ENCODE measurements at regions not wholly inside any gene's neighbourhood (a gene's known extent, or its start where the extent isn't known, plus 50 kb on each side); places are given as distances from the start of the nearest gene placed in this dataset.
A peak's percentile ranks its signal among the peaks of the same experiment; 100 is the strongest.

- WGBS: 66% methylated on average over 1 of the region's 1 CpG
- DNase-seq (ENCODE audit: extremely low spot score): no peak
- H3K4me1 ChIP-seq (ENCODE audit: insufficient read depth): no peaks in the 10 kb centered on the region
- H3K4me3 ChIP-seq (ENCODE audit: low read depth, low read length): no peak overlapping the region
- H3K36me3 ChIP-seq (ENCODE audit: insufficient read depth): no peaks in the 10 kb centered on the region
- H3K27ac ChIP-seq (ENCODE audit: low read depth): no peak overlapping the region
These were observed 161.1 kb upstream of the CDH12 start for GRCh38 chr5:23014266-23014665.

GRCh38 chr5:23013395-23013998, 160.4 kb upstream of the CDH12 start:
- 58% methylated on average over 4 of the region's 4 CpGs for WGBS
- DNase-seq (ENCODE audit: extremely low spot score): no peak
- Histone ChIP-seq H3K4me3 (ENCODE audit: low read depth, low read length) (no peak overlapping the region), H3K27ac (ENCODE audit: low read depth) (no peak overlapping the region), H3K36me3 (ENCODE audit: insufficient read depth) (no peaks in the 10 kb centered on the region), H3K4me1 (ENCODE audit: insufficient read depth) (no peaks in the 10 kb centered on the region)

GRCh38 chr5:23012842-23013241, 159.7 kb upstream of the CDH12 start:
- no peaks in the 10 kb centered on the region for H3K4me1 ChIP-seq (ENCODE audit: insufficient read depth)
- peak overlapping the region; percentile 25 for H3K4me3 ChIP-seq (ENCODE audit: low read depth, low read length)
- no peak overlapping the region for H3K27ac ChIP-seq (ENCODE audit: low read depth)
- no peaks in the 10 kb centered on the region for H3K36me3 ChIP-seq (ENCODE audit: insufficient read depth)
- DNase-seq (ENCODE audit: extremely low spot score): no peak
- 73% methylated on average over 5 of the region's 5 CpGs for WGBS

- Histone ChIP-seq H3K27ac (ENCODE audit: low read depth) (no peak overlapping the region), H3K36me3 (ENCODE audit: insufficient read depth) (no peaks in the 10 kb centered on the region), H3K4me1 (ENCODE audit: insufficient read depth) (no peaks in the 10 kb centered on the region), H3K4me3 (ENCODE audit: low read depth, low read length) (no peak overlapping the region)
- no peak for DNase-seq (ENCODE audit: extremely low spot score)
- WGBS: 71% methylated on average over 1 of the region's 1 CpG
These were observed 154.6 kb upstream of the CDH12 start for GRCh38 chr5:23007762-23008161.

- whole genome bisulfite sequencing: 33% methylated on average over 1 of the region's 1 CpG
- no peaks in the 10 kb centered on the region for H3K4me1 ChIP-seq (ENCODE audit: insufficient read depth)
- H3K36me3 ChIP-seq (ENCODE audit: insufficient read depth): no peaks in the 10 kb centered on the region
- no peak for DNase-seq (ENCODE audit: extremely low spot score)
- no peak overlapping the region for H3K4me3 ChIP-seq (ENCODE audit: low read depth, low read length)
- no peak overlapping the region for H3K27ac ChIP-seq (ENCODE audit: low read depth)
These were observed 154.1 kb upstream of the CDH12 start for GRCh38 chr5:23007236-23007635.

- Histone ChIP-seq H3K4me1 (ENCODE audit: insufficient read depth) (no peaks in the 10 kb centered on the region), H3K36me3 (ENCODE audit: insufficient read depth) (no peaks in the 10 kb centered on the region), H3K4me3 (ENCODE audit: low read depth, low read length) (no peak overlapping the region), H3K27ac (ENCODE audit: low read depth) (no peak overlapping the region)
- 93% methylated on average over 3 of the region's 3 CpGs for WGBS
- DNase-seq (ENCODE audit: extremely low spot score): no peak
These were observed 148.0 kb upstream of the CDH12 start for GRCh38 chr5:23001120-23001519.

GRCh38 chr5:22998774-22999173, 145.6 kb upstream of the CDH12 start:
- DNase-seq (ENCODE audit: extremely low spot score): no peak
- no peaks in the 10 kb centered on the region for H3K4me1 ChIP-seq (ENCODE audit: insufficient read depth)
- H3K36me3 ChIP-seq (ENCODE audit: insufficient read depth): no peaks in the 10 kb centered on the region
- WGBS: 64% methylated on average over 1 of the region's 1 CpG
- no peak overlapping the region for H3K4me3 ChIP-seq (ENCODE audit: low read depth, low read length)
- H3K27ac ChIP-seq (ENCODE audit: low read depth): no peak overlapping the region

- no peak for DNase-seq (ENCODE audit: extremely low spot score)
- Histone ChIP-seq H3K4me1 (ENCODE audit: insufficient read depth) (no peaks in the 10 kb centered on the region), H3K4me3 (ENCODE audit: low read depth, low read length) (no peak overlapping the region), H3K27ac (ENCODE audit: low read depth) (no peak overlapping the region), H3K36me3 (ENCODE audit: insufficient read depth) (no peaks in the 10 kb centered on the region)
These were observed 145.2 kb upstream of the CDH12 start for GRCh38 chr5:22998362-22998761.

- H3K4me1 ChIP-seq (ENCODE audit: insufficient read depth): no peaks in the 10 kb centered on the region
- WGBS: 88% methylated on average over 6 of the region's 6 CpGs
- no peak for DNase-seq (ENCODE audit: extremely low spot score)
- H3K27ac ChIP-seq (ENCODE audit: low read depth): no peak overlapping the region
- no peaks in the 10 kb centered on the region for H3K36me3 ChIP-seq (ENCODE audit: insufficient read depth)
- no peak overlapping the region for H3K4me3 ChIP-seq (ENCODE audit: low read depth, low read length)
These were observed 135.8 kb upstream of the CDH12 start for GRCh38 chr5:22988937-22989336.

GRCh38 chr5:22986281-22986680, 133.1 kb upstream of the CDH12 start:
- H3K27ac ChIP-seq (ENCODE audit: low read depth): no peak overlapping the region
- no peaks in the 10 kb centered on the region for H3K4me1 ChIP-seq (ENCODE audit: insufficient read depth)
- no peak for DNase-seq (ENCODE audit: extremely low spot score)
- H3K36me3 ChIP-seq (ENCODE audit: insufficient read depth): no peaks in the 10 kb centered on the region
- no peak overlapping the region for H3K4me3 ChIP-seq (ENCODE audit: low read depth, low read length)

- 81% methylated on average over 1 of the region's 1 CpG for WGBS
- no peaks in the 10 kb centered on the region for H3K36me3 ChIP-seq (ENCODE audit: insufficient read depth)
- DNase-seq (ENCODE audit: extremely low spot score): no peak
- H3K4me3 ChIP-seq (ENCODE audit: low read depth, low read length): no peak overlapping the region
- H3K4me1 ChIP-seq (ENCODE audit: insufficient read depth): no peaks in the 10 kb centered on the region
- no peak overlapping the region for H3K27ac ChIP-seq (ENCODE audit: low read depth)
These were observed 132.3 kb upstream of the CDH12 start for GRCh38 chr5:22985446-22985845.

GRCh38 chr5:22970956-22971618, 117.9 kb upstream of the CDH12 start:
- Histone ChIP-seq H3K4me1 (ENCODE audit: insufficient read depth) (no peaks in the 10 kb centered on the region), H3K4me3 (ENCODE audit: low read depth, low read length) (no peak overlapping the region), H3K36me3 (ENCODE audit: insufficient read depth) (no peaks in the 10 kb centered on the region), H3K27ac (ENCODE audit: low read depth) (no peak overlapping the region)
- 95% methylated on average over 8 of the region's 8 CpGs for WGBS
- DNase-seq (ENCODE audit: extremely low spot score): no peak

GRCh38 chr5:22970491-22970890, 117.3 kb upstream of the CDH12 start:
- 69% methylated on average over 5 of the region's 5 CpGs for WGBS
- Histone ChIP-seq H3K4me3 (ENCODE audit: low read depth, low read length) (no peak overlapping the region), H3K36me3 (ENCODE audit: insufficient read depth) (no peaks in the 10 kb centered on the region), H3K27ac (ENCODE audit: low read depth) (no peak overlapping the region), H3K4me1 (ENCODE audit: insufficient read depth) (no peaks in the 10 kb centered on the region)
- no peak for DNase-seq (ENCODE audit: extremely low spot score)

GRCh38 chr5:22968386-22968785, 115.2 kb upstream of the CDH12 start:
- Histone ChIP-seq H3K4me1 (ENCODE audit: insufficient read depth) (no peaks in the 10 kb centered on the region), H3K27ac (ENCODE audit: low read depth) (no peak overlapping the region), H3K36me3 (ENCODE audit: insufficient read depth) (no peaks in the 10 kb centered on the region), H3K4me3 (ENCODE audit: low read depth, low read length) (no peak overlapping the region)
- no peak for DNase-seq (ENCODE audit: extremely low spot score)
- WGBS: 92% methylated on average over 2 of the region's 2 CpGs

GRCh38 chr5:22965960-22966359, 112.8 kb upstream of the CDH12 start:
- Histone ChIP-seq H3K36me3 (ENCODE audit: insufficient read depth) (no peaks in the 10 kb centered on the region), H3K4me1 (ENCODE audit: insufficient read depth) (no peaks in the 10 kb centered on the region), H3K4me3 (ENCODE audit: low read depth, low read length) (no peak overlapping the region), H3K27ac (ENCODE audit: low read depth) (no peak overlapping the region)
- no peak for DNase-seq (ENCODE audit: extremely low spot score)
- 63% methylated on average over 1 of the region's 1 CpG for WGBS
